Skeletal muscle cell (primary cell): ENCODE measurements at regions not wholly inside any gene's neighbourhood (a gene's known extent, or its start where the extent isn't known, plus 50 kb on each side); places are given as distances from the start of the nearest gene placed in this dataset.
A peak's percentile ranks its signal among the peaks of the same experiment; 100 is the strongest.
"Not testable (repeated sequence)": the region's sequence is repeated elsewhere in the genome, so short reads cannot be mapped to it uniquely, and the experiment has no call there.

Experiments used
- DNase-seq: peaks from one replicate; pipeline ENCODE4 v3.0.0-alpha.2; 2010; ENCODE audit warnings: low read depth
- H3K4me3 ChIP-seq: 2 replicates; pipeline ENCODE4 v1.5.1; 2011; ENCODE audit warnings: low read depth, mild to moderate bottlenecking, control low read depth, low read length, moderate library complexity

DNA sequence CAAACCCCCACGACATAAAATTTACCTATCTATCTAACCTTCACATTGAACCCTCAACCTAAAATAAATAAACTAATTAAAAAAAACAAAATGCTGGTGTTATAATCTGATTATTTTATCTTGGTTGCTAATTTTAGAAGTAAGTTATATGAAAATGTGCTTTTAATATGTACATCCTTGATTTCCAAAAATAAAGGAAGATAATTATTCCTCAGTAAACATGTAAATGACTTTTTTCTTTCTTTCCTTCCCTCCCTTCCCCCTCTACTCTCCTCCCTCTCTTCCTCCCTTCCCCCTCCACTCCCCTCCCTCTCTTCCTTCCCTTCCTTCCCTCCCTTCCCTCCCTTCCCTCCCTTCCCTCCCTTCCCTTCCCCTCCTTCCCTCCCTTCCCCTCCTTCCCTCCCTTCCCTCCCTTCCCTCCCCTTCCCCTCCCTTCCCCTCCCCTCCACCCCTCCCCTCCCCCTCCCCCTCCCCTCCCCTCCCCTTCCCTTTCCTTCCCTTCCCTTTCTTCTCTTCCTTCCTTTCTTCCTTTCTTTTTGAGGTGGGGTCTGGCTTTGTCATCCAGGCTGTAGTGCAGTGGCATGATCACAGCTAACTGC is 180.0 kb upstream of the GIMD1 start:
- H3K4me3 ChIP-seq = no peak overlapping the region
- no peak for DNase-seq

DNA sequence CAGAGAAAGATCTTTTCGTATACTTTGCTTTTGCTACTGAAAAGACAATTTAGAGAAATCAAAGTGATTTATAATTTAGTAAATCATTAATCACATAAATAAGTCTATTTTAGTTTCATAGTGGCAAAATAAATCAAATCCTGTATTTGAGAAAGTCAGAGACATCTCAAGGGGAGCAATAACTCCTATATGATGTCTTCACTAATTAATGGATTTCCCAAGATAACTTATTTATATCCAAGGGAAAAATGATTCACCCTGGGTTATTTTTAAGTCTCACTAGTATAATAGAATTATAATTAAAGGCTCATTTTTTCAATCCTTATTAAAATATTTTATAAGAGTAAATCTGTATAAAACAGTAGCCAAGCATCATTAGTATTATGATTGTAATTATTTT is 177.8 kb upstream of the GIMD1 start:
- H3K4me3 ChIP-seq = no peak overlapping the region
- no peak for DNase-seq

DNA sequence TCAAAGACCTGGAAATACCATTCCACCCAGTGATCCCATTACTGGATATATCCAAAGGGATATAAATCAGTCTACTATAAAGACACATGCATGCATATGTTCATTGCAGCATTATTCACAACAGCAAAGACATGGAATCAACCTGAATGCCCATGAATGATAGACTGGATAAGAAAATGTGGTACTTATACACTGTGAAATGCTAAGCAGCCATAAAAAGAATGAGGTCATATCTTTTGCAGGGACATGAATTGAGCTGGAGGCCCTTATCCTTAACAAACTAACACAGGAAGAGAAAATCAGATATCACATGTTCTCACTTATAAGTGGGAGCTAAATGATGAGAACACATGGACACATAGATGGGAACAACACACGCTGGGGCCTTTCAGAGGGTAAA is 174.0 kb upstream of the GIMD1 start:
- not testable (repeated sequence) for H3K4me3 ChIP-seq, DNase-seq

DNA sequence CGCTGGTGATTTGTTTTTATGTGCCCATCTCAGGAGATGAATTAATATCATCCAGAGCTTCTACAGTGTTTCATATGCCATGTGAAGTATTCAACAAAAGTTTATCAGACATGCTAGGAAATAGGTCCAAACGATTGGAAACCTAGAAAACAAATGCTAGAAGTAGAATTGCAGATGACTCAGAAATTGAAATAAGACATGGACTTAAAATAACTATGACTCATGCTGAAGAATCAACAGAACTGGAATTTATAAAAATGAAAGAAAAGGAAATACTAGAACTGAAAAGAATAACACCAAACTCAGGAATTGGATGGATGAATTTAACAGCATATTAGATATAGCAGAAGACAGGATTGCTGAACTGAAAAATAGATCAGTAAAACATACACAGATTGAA is 172.7 kb upstream of the GIMD1 start:
- H3K4me3 ChIP-seq = no peak overlapping the region
- peak; percentile 24 for DNase-seq

DNA sequence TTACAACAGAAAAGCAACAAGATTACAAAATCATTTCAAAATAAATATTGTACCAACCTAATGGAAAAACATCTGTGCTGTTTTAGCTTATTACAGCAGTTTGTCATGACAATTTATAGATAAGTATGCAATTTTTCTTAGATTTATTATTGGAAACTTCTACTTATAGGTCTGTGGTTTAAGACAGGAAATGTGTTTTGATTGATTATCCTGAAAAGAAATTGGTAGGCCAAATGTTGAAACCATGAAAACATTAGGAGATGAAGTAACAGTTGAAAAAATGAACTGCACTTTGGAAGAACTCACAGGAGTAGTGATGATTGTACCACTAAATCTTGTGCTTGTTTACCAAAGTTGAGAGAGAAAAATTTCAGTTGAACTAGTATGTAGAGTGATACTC is 162.2 kb upstream of the GIMD1 start:
- DNase-seq = peak; percentile 4
- no peak overlapping the region for H3K4me3 ChIP-seq

DNA sequence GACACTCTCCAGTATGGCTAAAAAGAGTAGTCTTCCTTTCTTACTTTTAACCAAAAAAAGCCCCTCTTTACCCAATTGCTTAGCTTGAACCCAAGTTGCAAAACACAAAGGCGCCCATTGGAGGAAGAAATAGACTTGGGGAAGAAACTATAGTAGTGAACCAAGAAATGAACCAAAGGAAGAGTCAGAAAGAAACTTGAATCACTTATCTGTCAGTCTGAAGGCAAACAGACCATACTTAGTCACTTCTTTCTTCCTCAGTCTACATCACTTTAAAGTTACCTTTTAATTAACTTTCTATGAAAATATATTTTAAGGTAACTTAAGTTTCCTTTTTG is 161.4 kb upstream of the GIMD1 start:
- no peak overlapping the region for H3K4me3 ChIP-seq
- DNase-seq = no peak

DNA sequence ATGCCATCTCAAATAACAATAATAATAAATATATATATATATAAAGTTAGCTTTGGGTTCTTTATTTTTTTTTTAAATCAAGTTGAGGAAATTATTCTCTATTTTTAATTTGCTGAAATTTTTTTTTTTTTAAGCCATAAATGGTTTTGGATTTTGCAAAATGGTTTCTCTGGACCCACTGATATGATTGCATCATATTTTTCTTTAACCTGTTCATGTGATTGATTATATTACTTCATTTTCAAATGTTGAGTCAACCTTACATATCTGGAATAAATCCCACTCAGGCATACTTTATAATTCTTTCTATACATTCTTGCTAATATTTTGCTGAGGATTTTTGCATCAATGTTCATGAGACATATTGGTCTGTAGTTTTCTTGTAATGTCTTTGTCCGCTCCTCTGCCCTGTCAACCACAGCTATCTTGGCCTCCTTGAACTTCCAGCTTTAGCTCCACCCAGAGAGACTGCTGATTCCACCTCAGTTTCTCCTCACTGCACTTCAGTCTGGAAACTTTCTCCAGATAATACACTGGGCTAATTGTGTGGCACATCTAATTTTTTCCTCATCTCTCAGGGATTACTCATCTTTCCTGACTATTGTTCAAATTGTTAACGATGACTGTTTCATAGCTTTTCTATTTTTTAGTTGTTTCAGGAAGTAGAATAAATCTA is 160.9 kb upstream of the GIMD1 start:
- H3K4me3 ChIP-seq = no peak overlapping the region

DNA sequence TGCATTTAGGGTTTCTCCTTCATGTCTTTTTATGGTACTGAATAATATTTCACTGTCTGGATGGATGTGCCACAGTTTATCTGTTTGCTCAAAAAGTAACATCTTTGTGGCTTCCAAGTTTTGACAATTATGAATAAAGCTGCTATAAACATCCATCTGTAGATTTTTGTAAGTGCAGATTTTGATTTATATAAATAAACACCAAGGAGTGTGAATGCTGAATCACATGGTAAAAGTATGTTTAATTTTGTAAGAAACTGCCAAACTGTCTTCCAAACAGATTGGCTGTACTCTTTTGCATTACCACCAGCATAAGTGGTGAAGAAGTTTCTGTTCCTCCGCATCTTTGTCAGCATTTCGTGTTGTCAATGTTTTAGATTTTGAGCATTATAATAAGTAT is 158.7 kb upstream of the GIMD1 start:
- no peak for DNase-seq
- no peak overlapping the region for H3K4me3 ChIP-seq

More for the DNA sequence above, 160.9 kb upstream of the GIMD1 start:
- DNase-seq = no peak

DNA sequence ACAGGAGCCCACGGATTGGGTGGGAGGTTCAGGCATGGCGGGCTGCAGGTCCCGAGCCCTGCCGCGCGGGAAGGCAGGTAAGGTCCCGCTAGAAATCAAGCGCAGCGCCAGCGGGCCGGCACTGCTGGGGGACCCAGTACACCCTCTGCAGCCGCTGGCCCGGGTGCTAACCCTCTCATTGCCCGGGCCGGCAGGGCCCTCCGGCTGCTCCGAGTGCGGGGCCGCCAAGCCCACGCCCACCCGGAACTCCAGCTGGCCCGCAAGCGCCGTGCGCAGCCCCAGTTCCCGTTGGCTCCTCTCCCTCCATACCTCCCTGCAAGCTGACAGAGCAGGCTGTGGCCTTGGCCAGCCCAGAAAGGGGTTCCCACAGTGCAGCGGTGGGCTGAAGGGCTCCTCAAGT is 156.8 kb upstream of the GIMD1 start:
- H3K4me3 ChIP-seq, DNase-seq: not testable (repeated sequence)

DNA sequence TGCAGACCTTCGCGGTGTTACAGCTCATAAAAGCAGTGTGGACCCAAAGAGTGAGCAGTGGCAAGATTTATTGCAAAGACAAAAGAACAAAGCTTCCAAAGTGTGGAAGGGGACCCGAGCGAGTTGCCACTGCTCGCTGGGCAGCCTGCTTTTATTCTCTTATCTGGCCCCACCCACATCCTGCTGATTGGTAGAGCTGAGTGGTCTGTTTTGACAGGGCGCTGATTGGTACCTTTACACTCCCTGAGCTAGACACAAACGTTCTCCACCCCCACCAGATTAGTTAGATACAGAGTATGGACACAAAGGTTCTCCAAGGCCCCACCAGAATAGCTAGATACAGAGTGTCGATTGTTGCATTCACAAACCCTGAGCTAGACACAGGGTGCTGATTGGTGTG is 156.2 kb upstream of the GIMD1 start:
- not testable (repeated sequence) for DNase-seq, H3K4me3 ChIP-seq

DNA sequence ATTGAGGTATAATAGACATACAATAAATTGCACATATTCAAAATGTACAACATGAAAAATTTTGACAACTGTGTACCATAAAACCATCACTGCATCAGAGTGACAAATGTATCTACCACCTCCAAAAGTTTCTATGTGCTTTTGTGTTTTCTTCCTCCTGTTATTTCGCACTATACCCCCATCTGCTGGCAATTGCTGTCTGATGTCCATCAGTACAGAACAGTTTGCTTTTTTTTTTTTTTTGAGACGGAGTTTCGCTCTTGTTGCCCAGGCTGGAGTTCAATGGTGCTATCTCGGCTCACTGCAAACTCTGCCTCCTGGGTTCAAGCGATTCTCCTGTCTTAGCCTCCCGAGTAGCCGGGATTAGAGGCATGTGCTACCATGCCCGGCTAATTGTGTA is 154.3 kb upstream of the GIMD1 start:
- DNase-seq = no peak
- H3K4me3 ChIP-seq = no peak overlapping the region

DNA sequence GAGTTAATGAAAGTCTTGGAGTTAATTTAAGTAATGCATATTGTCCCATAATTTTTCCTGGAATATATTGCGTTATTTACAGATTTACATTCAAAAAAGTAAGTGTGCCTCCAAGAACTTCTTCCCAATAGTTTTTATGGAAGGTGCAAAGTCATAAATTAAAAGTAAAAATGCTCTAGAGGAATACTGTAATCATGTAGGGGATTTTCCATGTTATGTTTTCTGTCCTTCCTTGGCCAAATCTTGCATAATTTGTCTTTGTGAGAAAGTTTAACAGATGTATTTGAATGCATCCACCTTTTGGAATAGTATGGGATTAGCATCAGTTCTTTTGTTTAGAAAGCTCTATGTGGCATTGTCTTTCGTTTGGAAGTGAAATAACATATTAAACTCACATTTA is 144.1 kb upstream of the GIMD1 start:
- no peak for DNase-seq
- H3K4me3 ChIP-seq = no peak overlapping the region

DNA sequence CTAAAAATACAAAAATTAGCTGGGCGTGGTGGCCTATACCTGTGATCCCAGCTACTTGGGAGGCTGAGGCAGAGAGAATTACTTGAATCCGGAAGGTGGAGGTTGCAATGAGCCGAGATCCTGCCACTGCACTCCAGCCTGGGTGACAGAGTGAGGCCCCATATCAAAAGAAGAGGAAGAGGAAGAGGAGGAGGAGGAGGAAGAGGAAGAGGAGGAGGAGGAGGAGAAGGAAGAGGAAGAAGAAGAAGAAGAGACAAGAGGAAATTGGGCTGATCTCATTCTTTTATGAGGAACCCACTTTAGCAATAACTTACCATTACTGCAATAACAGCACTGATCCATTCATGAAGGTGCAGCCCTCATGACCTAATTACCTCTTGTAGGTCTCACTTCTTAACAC is 138.9 kb upstream of the GIMD1 start:
- no peak overlapping the region for H3K4me3 ChIP-seq
- no peak for DNase-seq

DNA sequence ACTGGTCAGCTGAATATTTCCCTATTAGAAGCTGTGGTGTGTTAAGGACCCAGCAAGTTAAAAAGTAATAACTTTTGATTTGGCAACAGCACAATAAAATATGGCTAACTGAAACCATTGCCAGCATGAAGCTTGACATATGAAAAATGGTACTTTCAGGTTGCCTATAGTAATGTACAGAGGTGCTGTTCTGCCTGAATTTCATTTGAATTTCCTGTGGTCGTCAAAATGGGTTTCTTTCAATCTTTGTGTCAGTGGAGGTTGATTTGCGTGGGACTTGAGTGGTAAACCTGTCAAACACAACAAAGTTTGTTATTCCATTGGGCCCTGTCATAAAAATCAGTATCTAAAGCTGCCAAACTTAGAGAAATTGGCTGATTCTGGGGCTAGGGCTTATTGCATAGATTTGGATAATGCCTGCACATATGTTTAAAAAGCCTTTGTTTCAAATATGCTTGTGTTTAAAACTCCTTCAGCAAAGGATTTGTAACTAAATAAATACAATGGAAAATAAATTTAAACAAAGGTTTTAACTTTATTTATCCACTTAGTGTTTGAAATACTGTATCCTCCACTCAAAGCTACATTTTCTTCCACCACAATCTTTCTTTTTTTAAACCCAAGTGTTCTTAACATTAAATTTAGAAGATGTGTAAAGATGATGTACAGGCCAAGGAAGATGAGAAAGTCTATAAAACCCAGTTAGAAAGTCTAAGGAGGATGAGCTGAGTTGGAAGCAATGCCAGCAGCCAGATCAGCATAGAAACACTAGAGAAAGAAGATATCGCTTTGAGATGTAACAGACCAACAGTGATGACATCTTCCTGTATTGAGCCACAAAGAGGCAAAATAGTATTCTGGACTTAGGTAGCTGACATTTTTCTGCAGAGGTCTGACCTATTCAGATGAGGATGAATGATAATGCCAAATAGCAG is 134.8 kb upstream of the GIMD1 start:
- DNase-seq = no peak

DNA sequence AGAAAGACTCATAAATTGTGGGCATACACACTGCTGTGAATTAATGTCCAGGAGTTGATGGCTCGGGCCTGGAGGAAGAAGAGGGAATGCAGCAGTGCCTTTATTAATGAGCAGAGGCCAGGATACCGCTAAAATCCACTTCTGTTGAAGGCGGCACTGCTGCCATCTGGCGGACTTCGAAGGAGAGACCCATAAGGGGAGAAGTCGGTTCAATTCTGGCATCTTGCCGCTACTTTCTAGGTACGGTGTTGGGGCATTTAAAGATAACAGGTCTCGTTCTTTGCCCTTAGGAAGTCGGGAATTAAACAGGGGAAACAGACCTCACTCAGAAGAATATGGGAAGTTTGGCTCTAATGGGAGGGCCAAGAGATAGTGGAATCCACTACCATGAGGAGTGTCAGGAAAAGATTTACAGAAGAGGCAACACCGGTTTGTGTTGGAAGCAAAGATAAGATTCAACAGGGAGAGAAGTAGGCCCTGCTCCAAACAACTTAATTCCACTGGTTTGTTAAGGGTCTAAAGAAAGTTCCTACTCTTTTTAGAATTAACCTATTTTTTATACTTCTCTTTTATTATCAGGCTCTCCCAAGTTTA is 133.6 kb upstream of the GIMD1 start:
- no peak overlapping the region for H3K4me3 ChIP-seq
- DNase-seq = no peak

More for the DNA sequence above, 134.8 kb upstream of the GIMD1 start:
- H3K4me3 ChIP-seq = no peak overlapping the region

DNA sequence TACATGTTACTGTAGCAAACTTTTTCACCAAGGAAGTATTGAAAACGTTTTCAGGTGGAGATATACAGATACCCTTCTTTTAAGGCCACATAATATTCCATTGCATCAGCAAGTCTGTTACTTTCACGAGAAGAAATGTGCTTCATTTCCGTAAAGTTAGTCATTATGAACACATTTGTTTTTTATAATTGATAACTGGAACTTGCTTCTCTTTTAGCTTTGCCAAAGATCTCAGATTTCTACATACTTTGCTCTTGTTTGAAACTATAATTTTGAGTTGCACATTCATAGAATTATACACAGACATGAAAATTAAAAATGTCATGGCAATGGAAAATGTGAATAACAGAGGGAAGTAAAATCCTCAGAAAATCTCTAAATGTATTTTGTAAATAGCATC is 128.7 kb upstream of the GIMD1 start:
- DNase-seq = no peak
- H3K4me3 ChIP-seq = no peak overlapping the region

DNA sequence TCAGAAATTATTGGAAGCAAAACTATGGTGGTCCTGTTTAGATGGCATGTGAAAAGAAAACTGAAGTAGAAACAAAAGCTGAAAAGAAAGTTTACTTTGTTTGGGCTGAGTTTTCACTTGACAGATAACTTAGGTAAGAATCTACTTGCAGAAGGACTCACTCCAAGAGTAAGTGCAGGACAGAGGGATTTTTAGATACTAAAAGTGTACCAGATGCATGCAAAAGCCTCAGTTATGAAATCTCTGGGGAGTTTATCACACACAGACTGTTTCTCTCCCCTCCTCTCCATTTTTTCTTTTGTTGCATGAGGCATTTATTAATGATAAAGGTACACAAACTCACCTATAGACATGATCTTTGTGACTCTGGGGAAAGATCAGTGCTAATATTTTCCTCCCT is 127.5 kb upstream of the GIMD1 start:
- DNase-seq = no peak

DNA sequence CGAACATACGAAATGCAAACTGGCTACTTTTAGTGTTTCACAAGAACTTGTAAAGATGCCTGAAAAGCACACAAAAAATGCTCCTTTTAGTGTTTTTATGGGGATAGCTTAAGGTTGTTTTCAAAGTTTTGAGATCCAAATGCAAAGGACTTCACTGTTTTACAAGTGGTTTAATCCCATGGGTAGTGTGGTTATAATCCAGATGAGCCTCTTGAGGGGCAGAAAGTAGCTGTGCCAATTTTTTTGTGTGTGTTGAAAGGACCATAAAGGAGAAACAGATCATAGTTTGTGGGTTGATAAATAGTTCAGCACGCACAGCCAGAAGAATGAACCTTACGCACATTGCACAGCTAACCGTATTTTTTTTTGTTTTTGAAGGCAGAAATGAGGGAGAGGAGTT is 126.9 kb upstream of the GIMD1 start:
- peak; percentile 97 for DNase-seq

More for the DNA sequence above, 127.5 kb upstream of the GIMD1 start:
- H3K4me3 ChIP-seq = no peak overlapping the region

DNA sequence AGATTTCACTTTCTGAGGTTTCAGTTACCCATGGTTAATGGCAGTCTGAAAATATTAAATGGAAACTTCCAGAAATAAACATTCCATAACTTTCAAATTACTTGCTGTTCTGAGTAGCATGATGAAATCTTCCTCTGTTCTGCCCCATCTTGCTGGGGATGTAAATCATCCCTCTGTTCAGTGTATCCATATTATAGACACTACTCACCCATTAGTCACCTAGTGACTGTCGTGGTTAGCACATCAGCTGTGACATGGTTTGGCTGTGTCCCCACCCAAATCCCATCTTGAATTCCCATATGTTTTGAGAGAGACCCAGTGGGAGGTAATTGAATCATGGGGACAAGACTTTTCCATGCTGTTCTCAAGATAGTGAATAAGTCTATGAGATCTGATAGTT is 125.5 kb upstream of the GIMD1 start:
- DNase-seq = peak; percentile 39
- H3K4me3 ChIP-seq = no peak overlapping the region

More for the DNA sequence above, 126.9 kb upstream of the GIMD1 start:
- H3K4me3 ChIP-seq = no peak overlapping the region

DNA sequence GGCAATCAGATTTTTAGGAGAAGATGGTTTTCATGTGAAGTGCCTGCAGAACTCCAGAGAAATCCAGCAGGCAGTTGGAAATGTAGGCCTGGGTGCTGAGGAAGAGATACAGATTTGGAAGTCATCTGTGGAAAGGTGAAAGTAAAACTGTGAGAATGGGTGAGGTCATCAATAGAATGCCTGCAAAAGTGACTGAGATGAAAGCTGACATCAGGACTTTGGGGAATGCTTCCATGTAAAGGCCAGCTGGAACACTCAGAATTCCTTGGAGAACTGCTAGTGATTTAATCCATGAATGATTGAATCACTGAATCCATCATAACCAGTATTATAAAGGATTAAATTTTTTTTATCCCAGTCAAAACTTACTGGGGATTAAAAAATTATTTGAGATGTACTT is 124.5 kb upstream of the GIMD1 start:
- no peak overlapping the region for H3K4me3 ChIP-seq
- no peak for DNase-seq
